Gastrocnemius medialis (tissue), 4 donors: ENCODE measurements at regions not wholly inside any gene's neighbourhood (a gene's known extent, or its start where the extent isn't known, plus 50 kb on each side); places are given as distances from the start of the nearest gene placed in this dataset.

Experiments used
- ATAC-seq, 2 donors: fragments of 150-250 bp; one replicate each; pipeline ENCODE4 v1.9.1; 2016
- DNase-seq, 2 donors: peaks; one replicate each; pipeline ENCODE4 v3.0.0-alpha.2; 2019
- H3K27ac ChIP-seq, 4 donors: fragments of 200-600 bp; sonication (generic); 1 replicate in 1 of 4; 2 replicates in 3 of 4; pipeline ENCODE4 v1.5.1; 2016 to 2018; ENCODE audit warnings: mild to moderate bottlenecking in 2 of 4, moderate library complexity in 1 of 4
- H3K27me3 ChIP-seq, 3 donors: fragments of 200-600 bp; sonication (generic) in 2 of 3; 1 replicate in 1 of 3; 2 replicates in 2 of 3; pipeline versions ENCODE4 v1.5.1 to v1.6.0; 2016 to 2019; ENCODE audit warnings: mild to moderate bottlenecking in 1 of 3, moderate library complexity in 1 of 3
- H3K36me3 ChIP-seq, 2 donors: fragments of 200-600 bp; sonication (generic) in 1 of 2; one replicate each; pipeline ENCODE4 v1.5.1; 2017 to 2018
- H3K4me1 ChIP-seq, 2 donors: fragments of 200-600 bp; sonication (generic) in 1 of 2; one replicate each; pipeline ENCODE4 v1.5.1; 2016 to 2017; ENCODE audit warnings: mild to moderate bottlenecking in 2 of 2
- H3K4me3 ChIP-seq, 4 donors: fragments of 200-600 bp; sonication (generic) in 3 of 4; 1 replicate in 1 of 4; 2 replicates in 3 of 4; pipeline ENCODE4 v1.5.1; 2016 to 2019; ENCODE audit warnings: mild to moderate bottlenecking in 2 of 4
- H3K9me3 ChIP-seq, 3 donors: fragments of 200-600 bp; sonication (generic) in 2 of 3; 1 replicate in 1 of 3; 2 replicates in 2 of 3; pipeline ENCODE4 v1.5.1; 2016 to 2019
- CTCF ChIP-seq, 5 experiments: fragments of 450-650 bp in 3 of 5; fragments of 200-600 bp in 2 of 5; sonication (generic) in 2 of 5; IDR thresholded peaks in 4 of 5; conservative IDR thresholded peaks in 1 of 5; 1 replicate in 4 of 5; 2 replicates in 1 of 5; pipeline ENCODE4 v1.5.1; 2016 to 2019; ENCODE audit warnings: antibody characterized with exemption in 5 of 5, mild to moderate bottlenecking in 3 of 5, moderate library complexity in 3 of 5
- POLR2A ChIP-seq, 2 donors: fragments of 450-650 bp; IDR thresholded peaks; one replicate each; pipeline ENCODE4 v1.6.1; 2017; ENCODE audit warnings: antibody characterized with exemption in 2 of 2, mild to moderate bottlenecking in 2 of 2, moderate library complexity in 2 of 2
- in situ Hi-C, 4 donors: fragments of 200-750 bp; cut with MboI; loops; one replicate each; pipeline versions ENCODE4 v1.15.0 to v1.8.0; 2017; ENCODE audit warnings: low sequenced_read_pairs in 4 of 4
- intact Hi-C: fragments of 100-400 bp; cut with DNase I; formaldehyde crosslinking; loops from one replicate; pipeline ENCODE4 v1.15.1; 2023; ENCODE audit warnings: low total_unique reads

GRCh38 chr1:170854677-170855076, 80.7 kb upstream of the MROH9 start:
- Histone ChIP-seq H3K9me3 (no peaks in the 10 kb centered on the region), H3K4me3 (no peak overlapping the region), H3K4me1 (no peaks in the 10 kb centered on the region), H3K36me3 (no peaks in the 10 kb centered on the region), H3K27me3 (no peaks in the 10 kb centered on the region), H3K27ac (no peak overlapping the region)
- intact Hi-C loops: no loop called here
- in situ Hi-C loops: no loop called here
- DNase-seq: no peak
- TF ChIP-seq CTCF (IDR thresholded peaks at IDR 0.05 in 4 of 5, conservative IDR thresholded peaks at IDR 0.05 in 1 of 5): no peak
- no peak for TF ChIP-seq POLR2A (IDR thresholded peaks at IDR 0.05)
- ATAC-seq: no peak

GRCh38 chr1:170856455-170856854, 78.9 kb upstream of the MROH9 start:
- no peak for TF ChIP-seq POLR2A (IDR thresholded peaks at IDR 0.05)
- no peak for TF ChIP-seq CTCF (IDR thresholded peaks at IDR 0.05 in 4 of 5, conservative IDR thresholded peaks at IDR 0.05 in 1 of 5)
- no peaks in the 10 kb centered on the region for H3K36me3 ChIP-seq
- no peak overlapping the region for H3K27ac ChIP-seq
- no peak overlapping the region for H3K4me3 ChIP-seq
- ATAC-seq (no peak), DNase-seq (no peak)
- intact Hi-C loops (no loop called here), in situ Hi-C loops (no loop called here)
- no peaks in the 10 kb centered on the region for H3K9me3 ChIP-seq
- H3K27me3 ChIP-seq: no peaks in the 10 kb centered on the region
- no peaks in the 10 kb centered on the region for H3K4me1 ChIP-seq

- Histone ChIP-seq H3K4me1 (no peaks in the 10 kb centered on the region), H3K9me3 (no peaks in the 10 kb centered on the region), H3K27me3 (no peaks in the 10 kb centered on the region), H3K36me3 (no peaks in the 10 kb centered on the region), H3K4me3 (no peak overlapping the region), H3K27ac (no peak overlapping the region)
- no peak for ATAC-seq
- DNase-seq: no peak
- in situ Hi-C loops: no loop called here
- intact Hi-C loops: no loop called here
- TF ChIP-seq CTCF (IDR thresholded peaks at IDR 0.05 in 4 of 5, conservative IDR thresholded peaks at IDR 0.05 in 1 of 5) (no peak), POLR2A (IDR thresholded peaks at IDR 0.05) (no peak)
Measured at GRCh38 chr1:170857955-170858354, 77.4 kb upstream of the MROH9 start.

- intact Hi-C loops: no loop called here
- peak overlapping the region in 2 of 4 donors; percentile 11 to 13 for H3K27ac ChIP-seq
Measured at GRCh38 chr1:170863621-170864020, 71.7 kb upstream of the MROH9 start.

GRCh38 chr1:170864238-170864637, 71.1 kb upstream of the MROH9 start:
- H3K4me3 ChIP-seq: no peak overlapping the region
- H3K27me3 ChIP-seq: no peaks in the 10 kb centered on the region
- intact Hi-C loops (no loop called here), in situ Hi-C loops (no loop called here)
- H3K36me3 ChIP-seq: no peaks in the 10 kb centered on the region
- ATAC-seq: no peak
- no peaks in the 10 kb centered on the region for H3K9me3 ChIP-seq
- DNase-seq: peak; percentile 2 to 18
- TF ChIP-seq POLR2A (IDR thresholded peaks at IDR 0.05) (no peak), CTCF (IDR thresholded peaks at IDR 0.05 in 4 of 5, conservative IDR thresholded peaks at IDR 0.05 in 1 of 5) (no peak)
- peak overlapping the region in 2 of 4 donors; percentile 7 to 16 for H3K27ac ChIP-seq
- no peaks in the 10 kb centered on the region for H3K4me1 ChIP-seq

More at GRCh38 chr1:170863621-170864020, 71.7 kb upstream of the MROH9 start:
- in situ Hi-C loops: no loop called here
- DNase-seq (no peak), ATAC-seq (no peak)
- Histone ChIP-seq H3K27me3 (no peaks in the 10 kb centered on the region), H3K36me3 (no peaks in the 10 kb centered on the region), H3K4me3 (no peak overlapping the region), H3K9me3 (no peaks in the 10 kb centered on the region), H3K4me1 (no peaks in the 10 kb centered on the region)
- no peak for TF ChIP-seq POLR2A (IDR thresholded peaks at IDR 0.05)
